Gastroesophageal sphincter (tissue), 3 donors: ENCODE measurements at regions not wholly inside any gene's neighbourhood (a gene's known extent, or its start where the extent isn't known, plus 50 kb on each side); places are given as distances from the start of the nearest gene placed in this dataset.

Experiments
- POLR2A ChIP-seq, 2 donors: fragments of 450-650 bp; IDR thresholded peaks; one replicate each; pipeline ENCODE4 v1.6.1; 2017; ENCODE audit warnings: antibody characterized with exemption in 2 of 2, mild to moderate bottlenecking in 2 of 2, moderate library complexity in 1 of 2
- POLR2AphosphoS5 ChIP-seq: sonication (generic); formaldehyde crosslinking; IDR thresholded peaks from one replicate; pipeline ENCODE4 v1.6.1; 2017; ENCODE audit warnings: antibody characterized with exemption
- TF ChIP-seq, protein P1 (sequence below), 4 experiments: fragments of 200-600 bp in 2 of 4; fragments of 450-650 bp in 2 of 4; sonication (generic) in 1 of 4; IDR thresholded peaks; one replicate each; pipeline ENCODE4 v1.5.1; 2017 to 2019; ENCODE audit warnings: antibody characterized with exemption in 4 of 4, mild to moderate bottlenecking in 2 of 4, moderate library complexity in 2 of 4

DNA sequence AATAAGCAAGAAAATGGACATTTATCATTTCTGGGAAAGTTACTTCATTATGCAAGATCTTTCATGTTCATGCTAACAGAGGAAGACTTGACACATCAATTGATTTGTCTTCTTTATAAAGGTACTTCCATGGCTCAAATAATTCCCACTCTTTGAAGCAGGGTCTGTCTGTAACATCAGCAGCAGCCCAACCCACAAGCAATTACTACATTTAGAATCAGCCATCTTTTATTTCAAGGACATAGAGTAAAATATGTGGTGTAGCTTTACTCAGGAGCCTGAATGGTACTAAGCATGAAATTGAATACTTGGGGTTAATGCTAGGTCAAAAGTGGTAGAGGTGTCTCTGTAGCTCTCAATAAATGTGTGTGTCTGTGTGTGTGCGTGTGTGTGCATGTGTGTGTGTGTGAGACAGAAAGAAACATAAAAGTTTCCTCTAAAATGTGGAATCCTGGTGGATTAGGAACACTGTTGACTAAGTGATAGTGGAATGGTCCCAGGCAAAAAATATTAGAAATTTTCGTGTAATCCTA lies 581.1 kb downstream of the CAAP1 start:
- TF ChIP-seq, protein P1, sequence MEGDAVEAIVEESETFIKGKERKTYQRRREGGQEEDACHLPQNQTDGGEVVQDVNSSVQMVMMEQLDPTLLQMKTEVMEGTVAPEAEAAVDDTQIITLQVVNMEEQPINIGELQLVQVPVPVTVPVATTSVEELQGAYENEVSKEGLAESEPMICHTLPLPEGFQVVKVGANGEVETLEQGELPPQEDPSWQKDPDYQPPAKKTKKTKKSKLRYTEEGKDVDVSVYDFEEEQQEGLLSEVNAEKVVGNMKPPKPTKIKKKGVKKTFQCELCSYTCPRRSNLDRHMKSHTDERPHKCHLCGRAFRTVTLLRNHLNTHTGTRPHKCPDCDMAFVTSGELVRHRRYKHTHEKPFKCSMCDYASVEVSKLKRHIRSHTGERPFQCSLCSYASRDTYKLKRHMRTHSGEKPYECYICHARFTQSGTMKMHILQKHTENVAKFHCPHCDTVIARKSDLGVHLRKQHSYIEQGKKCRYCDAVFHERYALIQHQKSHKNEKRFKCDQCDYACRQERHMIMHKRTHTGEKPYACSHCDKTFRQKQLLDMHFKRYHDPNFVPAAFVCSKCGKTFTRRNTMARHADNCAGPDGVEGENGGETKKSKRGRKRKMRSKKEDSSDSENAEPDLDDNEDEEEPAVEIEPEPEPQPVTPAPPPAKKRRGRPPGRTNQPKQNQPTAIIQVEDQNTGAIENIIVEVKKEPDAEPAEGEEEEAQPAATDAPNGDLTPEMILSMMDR (IDR thresholded peaks at IDR 0.05): no peak
- TF ChIP-seq POLR2A (IDR thresholded peaks at IDR 0.05) (no peak), POLR2AphosphoS5 (no peak)
